ENCODE measurements at regions not wholly inside any gene's neighbourhood (a gene's known extent, or its start where the extent isn't known, plus 50 kb on each side); places are given as distances from the start of the nearest gene placed in this dataset.

DNA sequence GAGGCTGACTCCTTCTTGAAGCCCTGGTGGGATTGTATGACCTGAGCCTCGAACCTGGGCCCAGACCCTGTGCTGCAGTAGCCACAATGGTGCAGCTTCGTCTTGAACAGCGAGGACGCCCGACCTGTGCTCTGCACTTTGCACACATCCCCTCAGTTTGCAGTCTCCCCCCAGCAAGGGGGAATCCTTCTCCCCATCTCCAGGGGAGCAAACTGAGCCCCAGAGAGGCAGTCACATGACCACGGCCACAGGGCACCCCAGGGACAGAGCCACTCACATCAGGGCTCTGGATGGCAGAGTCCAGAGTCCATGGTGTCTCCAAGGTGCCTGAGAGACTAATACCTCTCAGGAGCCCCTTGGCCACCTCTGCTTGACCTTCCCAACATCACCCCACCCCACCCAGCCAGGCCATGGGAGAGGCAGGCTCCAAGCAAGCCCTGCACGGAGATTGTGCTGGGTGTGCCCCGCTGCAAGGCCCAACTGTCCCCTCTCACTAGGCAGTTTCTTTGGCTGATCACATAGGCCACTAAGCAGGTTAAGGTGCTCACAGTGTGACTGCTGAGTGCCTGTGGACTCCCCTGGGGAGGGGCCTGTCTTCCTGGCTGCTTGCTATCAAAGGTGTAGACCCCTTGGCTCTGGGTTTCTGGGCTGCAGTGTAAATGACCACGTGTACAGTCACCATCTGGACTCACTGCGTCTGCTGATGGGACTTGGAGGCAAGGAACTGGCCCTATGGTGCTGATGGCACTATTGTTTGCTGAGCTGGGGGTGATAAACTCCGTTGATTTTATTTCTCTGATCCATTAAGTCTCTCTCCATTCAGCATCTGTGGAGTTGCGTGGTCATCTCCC, 398.1 kb downstream of the MATN1 start:
- no peak for DNase-seq

DNA sequence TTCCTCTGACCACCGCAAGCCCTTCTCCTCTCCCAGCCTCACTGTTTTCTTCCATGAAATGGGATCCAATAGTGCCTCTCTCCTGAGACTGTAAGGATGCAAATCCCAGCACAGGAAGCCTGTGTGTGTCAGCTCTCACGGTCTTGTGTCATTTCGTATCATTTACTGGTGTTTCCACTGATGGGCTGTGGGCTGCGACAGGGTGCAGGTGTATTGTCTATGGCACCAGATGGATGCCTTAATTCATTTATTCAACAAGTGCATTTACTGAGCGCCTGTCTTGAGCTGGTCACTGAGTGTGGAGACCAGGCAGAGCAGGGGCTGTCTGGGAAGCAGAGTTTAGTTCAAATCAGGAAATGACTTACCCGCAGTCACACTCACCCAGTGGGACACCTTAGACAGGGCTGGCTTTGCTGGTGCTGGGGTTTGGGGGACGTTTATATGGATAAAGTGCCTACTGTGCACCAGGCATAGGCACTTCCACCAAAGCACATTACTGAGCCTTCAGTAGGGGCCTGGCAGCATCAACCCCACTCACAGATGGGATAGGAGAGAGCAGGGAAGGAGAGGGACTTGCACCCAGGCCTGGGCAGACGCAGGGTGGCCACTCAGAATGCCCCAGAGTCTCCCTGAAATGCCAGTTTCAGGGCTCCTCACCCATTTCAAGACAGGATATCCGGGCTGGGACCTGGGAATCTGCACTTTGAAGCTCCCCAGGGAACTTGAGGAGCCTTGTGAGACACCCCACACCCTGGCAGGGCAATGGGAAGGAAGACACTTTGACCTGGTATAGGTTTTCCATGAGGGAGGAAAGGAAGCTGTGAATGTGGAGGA, 398.9 kb downstream of the MATN1 start:
- DNase-seq: no peak

DNA sequence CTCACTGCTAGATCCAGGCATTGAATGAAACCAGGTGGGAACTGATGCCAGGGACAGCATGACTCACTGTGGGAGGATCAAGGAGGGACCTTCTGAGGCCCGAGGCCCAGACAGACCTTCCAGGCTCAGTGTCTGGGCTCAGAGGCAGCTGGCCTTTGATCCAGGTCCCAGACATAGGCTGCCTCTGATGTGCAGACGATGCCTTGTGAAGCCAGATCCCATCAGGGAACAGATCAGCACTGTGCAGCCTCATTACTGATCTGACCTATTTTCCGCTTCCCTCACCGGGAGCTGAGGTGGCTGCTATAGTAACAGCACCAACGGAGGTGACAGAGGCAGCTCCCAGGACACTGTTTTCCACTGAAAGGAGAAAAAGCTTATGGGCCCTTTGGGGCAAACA, 399.5 kb downstream of the MATN1 start:
- no peak for DNase-seq

DNA sequence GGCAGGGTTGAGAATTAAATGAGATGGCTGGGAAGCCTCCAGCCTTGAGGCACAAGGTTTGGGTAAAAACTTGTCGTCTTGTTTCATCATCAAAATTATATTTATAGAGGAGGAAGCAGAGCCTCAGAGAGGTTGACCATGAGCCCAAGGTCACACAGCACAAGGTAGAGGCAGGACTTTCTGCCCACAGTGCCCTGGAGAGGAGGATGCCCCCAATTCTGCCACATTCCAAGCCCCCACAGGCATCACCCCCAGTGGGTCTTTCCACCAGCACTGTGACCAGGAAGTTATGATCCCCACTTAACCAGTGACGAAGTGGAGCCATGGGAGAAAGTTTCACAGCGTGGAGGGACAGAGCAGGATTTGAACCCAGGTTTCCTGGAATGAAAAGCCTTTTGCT, 400.0 kb downstream of the MATN1 start:
- DNase-seq: no peak

DNA sequence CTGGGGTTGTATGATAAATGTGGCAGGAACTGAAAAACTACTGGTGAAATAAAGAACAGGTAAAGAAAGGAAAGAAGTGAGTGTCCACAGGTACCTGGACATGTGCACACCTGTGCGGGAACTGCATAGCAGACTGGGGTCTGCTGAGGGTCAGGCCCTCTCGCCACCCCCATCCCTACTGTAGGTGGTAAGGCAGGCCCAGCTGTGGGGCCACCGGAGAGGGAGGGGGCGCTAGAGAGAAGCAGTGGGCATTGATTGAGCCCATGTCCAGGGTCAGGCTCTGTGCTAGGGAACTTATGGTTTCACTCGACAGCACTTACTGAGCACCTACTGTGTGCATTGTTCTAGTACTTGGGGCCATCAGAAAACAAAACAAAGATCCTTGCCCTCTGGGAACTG, 400.5 kb downstream of the MATN1 start:
- no peak for DNase-seq

DNA sequence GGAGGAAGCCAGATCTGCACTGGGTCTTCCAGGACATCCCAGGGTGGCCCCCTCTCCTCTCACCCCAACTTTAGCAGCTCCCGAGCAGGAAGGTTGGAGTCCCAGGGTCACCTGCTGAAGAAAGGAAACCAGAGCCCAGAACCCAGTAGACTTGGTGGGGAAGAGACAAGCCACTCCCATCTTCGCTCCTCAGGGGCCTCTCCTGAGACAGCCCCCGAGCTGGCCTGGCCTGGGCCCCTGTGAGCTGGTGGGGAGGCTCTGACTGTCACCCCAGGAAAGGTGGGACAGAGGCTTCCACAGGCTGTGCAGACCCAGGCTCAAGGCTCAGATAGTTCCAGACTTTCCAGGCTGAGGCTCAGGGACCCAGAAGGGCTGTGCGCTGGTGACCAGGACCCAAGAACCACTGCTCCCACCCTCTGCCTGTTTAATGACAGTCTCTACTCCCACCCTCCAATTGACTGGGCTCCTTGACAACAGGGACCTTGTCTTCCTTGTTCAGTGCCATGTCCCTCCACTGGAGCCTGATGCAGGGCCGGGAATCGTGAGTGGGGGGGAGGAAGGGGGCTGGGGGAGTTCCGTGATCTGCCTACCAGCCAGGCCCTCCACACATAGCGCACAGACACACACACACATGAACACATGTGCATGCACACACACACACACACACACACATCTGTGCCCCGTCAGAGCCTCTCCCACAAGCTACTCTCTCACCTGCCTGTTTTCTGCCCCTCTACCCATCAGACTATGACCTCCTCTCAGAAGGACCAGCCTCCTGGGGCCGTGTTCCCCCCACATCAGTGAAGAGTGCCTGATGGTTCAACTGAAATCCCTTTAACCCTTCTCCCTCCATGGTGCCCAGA, 401.2 kb downstream of the MATN1 start:
- DNase-seq: no peak

DNA sequence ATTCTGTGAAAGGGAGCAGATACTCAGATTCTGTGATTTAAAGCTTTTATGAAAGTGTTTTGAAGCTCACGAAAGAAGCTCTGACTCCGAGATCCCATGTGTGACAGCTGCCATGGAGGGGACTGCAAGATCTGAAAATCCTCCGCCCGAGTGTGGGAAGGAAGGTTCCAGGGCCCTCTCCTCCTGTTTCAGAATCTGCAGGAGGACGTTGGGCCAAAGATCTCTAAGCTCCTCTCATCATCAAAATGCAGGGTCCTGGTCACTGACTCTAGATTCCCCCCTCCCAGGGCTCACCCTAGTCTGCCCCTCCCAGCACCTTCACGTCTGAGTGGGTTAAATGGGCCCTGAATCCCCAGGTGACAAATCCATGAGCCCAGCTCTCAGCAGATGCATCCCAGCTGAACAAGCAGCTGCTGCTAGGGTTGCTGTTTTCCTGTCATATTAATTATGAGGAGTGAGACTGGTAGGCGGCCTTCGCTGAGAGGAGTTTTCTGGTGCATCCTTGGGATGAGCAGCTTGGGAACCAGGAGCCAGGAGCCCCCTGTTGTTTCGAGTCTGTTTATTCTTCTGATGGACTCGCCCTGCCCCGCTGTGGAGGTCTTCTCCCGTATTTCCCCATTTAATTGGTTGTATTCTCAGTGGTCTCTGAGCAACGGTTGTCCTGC, 402.0 kb downstream of the MATN1 start:
- no peak for DNase-seq

DNA sequence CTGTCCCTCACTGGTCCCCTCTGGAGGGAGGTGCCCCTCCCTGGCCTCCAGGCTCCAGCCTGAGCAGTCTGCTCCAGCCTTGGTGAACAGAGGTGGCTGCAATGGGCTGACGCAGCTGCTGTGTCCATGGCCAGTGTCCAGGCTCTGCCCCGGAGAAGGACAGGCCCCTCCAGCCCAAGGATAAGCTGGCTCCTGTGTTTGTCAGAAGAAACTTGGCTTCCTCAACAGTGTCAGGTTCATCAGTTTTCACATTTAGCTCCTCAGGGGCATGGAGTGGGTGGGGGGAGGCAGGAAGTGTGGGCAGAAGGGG, 402.8 kb downstream of the MATN1 start:
- DNase-seq: no peak

DNA sequence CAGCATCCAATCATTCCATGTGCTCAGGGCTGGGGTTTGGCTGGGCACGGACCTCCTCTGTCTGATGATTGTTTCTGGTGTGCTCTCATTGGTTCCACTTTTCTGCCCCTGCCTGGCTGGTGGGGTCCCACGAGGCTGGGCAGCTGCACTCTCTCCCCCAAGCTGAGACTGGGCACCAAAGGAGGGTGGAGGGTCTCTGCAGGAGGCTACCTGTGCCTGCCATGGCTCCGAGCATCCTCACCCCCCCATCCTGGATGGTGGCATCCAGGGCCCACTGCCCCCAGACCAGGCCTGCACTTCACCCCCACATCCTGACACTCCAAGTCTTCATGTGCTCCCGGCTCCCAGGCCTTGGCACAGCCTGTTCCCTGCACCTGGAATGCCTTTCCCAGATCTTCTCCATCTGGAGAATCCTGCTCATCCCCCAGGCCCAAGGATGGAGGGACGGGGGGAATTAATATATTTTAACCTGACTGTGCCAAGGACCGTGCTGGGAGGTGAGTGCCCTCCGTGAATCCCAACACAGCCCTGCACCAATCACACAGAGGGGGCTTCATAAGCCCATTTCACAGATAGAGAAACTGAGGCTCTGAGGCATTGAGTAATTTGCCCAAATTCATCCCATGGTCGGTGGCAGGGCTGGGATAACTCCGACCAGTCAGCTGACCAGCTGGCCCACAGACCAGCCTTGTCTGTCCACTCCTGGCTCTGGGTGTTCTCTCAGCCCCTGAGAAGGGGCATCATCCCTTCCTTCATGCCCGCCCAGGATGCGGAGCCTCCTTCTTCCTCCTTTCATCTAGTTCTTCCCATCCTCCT, 403.4 kb downstream of the MATN1 start:
- DNase-seq: no peak

DNA sequence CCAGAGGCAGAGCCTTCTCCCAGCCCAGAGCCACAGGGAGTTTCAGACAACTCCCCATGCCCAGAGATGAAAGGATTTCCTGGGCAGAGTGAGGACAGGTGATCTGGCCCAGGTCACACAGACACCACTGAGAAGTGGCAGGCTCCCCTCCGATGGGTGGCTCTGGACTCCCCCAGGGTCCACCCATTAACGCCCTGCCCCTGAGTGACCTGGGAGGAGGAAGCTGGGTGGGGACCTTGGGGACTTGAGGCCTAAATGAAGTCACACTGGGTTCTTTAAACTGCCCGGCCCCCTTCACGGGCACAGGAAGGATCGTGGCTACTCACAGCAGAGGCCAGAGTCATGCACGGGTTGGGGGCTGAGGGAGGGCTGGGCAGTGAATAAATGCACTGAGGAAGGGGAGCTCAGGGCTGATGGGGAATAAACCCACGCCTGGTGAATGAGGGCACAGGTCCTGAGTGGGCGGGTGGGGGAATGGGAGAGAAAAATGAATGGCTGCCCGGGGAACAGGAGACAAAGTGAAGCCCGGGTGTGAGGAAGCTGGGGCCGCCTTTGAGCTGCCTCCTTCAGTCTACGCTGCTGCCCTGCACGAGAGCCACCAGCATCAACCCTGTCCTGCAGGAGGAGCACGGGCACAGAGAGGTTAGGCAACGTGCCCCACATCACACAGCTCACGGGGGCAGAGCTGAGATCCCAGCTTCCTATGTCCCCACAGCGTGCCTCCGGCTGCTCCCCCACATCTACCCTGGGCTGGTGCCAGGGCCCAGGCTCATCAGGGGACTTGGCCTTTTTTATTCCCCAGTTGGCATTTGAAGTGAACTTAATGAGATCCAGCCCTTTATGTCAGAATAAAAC, 404.3 kb downstream of the MATN1 start:
- DNase-seq: no peak

DNA sequence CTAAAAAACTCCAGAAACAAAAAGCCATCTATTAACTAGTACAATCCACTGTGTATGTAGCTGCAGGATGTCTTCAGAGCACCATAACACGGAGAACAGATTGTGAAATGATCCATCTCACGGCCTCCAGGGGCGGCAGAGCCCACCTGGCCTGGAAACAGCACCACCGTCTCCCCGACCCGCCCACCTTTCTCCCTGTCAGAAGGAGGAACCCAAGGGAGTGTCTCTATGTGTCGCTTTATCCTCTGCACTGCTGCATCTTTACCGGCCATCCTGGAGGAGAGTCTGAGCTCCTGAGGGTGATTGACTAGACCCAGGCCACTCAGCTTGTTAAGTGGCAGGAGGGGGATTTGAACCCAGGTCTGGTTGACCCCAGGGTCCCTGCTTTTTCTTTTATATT, 405.0 kb downstream of the MATN1 start:
- no peak for DNase-seq

DNA sequence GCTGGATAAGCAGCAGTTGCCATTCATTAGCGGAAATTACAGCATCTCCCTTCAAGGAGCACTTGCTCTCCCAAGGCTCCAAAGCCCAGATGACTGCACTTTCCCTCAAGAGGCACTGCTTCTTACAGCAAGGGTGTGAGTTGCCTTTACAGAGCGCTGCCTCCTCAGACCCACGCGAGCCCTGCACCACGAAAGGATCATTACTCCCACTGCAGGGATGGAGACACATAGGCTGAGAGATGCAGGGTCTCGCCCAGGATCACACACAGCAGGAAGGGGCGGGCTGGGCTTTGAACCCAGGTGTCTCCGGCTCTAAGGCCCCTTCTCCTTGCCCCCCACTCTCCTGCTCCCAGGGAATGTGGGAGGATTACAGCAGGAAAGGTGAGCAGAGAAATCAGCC, 405.5 kb downstream of the MATN1 start:
- no peak for DNase-seq

DNA sequence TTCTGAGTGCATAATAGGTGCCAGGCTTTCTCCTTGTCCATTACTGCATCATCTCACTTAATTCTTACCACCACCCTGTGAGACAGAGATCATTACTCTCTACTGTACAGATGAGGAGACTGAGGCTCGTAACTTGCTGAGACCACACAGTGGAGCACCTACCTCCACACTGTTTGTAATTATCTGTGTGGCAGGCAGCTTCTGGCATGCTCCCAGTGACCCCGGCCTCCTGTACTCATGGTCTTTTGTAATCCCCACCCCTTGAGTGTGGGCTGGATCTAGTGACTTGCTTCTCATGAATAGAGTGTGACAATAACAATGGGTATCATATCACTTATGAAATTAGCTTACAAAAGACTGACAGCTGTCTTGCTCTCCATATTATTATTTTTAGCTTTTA, 407.3 kb downstream of the MATN1 start:
- DNase-seq: no peak

DNA sequence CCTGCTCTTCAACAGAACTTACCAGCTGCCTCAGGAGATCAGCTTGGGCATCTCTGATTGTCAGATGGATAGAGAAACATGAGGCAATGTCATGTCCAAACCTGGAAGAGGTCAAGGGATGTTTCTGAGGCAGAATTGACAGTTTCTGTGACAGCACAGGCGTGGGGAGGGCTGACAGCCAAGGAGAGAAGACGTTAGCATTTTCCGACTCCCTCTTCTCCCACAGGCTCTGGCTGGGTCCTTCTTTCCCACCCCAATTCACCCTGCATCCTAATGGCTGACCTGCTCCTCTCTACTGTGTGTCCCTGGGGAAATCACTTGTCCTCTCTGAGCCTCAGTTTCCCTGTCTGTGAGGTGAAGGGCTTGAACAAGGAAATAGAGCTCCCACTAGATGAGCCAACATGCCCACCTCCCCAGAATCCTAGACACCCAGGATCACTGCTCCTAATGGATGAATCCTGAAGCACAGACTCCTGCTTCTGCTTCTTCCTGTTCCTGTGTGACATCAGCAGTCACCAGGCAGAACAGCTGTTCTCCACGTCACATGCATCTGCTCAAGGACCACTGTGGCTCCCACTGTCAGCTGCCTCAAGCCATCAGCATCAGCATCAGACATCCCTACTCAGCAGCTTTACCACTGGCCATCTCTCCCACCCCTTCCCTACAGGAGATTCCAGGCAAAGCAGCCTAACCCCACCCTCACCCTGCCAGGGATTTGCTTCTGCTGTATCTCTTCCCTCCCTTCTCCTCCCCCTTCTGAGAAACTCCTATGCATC, 408.0 kb downstream of the MATN1 start:
- DNase-seq: no peak

DNA sequence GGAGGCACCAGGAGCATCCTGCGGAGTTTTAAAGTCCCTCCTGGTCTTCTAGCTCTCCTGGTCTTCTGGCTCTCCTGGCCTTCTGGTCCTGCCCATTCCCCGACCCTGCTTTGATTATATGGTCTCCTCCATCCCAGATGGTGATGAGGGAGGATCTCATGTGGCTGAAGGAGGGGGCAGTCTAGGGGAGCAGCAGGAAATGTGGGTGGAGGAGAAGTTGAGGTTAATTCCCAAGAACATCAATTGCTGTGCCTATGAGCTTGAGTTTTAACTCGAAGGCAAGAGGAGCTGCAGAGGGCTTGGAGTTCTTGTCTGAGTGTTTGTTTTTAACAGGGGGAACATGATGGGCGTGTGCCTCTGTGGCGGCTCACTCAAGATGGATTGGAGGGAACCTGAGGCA, 408.8 kb downstream of the MATN1 start:
- no peak for DNase-seq

DNA sequence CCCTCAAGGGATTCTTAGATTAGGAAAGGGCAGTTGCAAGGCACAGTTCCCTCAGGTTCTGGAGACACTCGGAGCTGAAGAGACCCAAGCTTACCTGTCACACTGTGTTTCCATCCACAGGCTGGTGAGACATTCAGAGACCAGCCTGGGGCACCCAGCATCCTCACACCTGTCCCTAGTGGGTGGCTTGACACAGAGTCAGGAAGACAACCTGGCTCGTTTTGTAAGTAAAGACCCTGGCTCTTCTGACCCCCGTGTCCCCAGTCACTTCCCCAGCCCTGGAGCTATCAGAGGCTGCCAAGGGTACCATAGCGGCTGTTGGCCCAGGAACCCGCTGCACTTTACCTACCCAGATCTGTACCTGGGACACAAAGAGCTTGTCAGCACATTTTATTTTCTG, 409.8 kb downstream of the MATN1 start:
- DNase-seq: no peak

DNA sequence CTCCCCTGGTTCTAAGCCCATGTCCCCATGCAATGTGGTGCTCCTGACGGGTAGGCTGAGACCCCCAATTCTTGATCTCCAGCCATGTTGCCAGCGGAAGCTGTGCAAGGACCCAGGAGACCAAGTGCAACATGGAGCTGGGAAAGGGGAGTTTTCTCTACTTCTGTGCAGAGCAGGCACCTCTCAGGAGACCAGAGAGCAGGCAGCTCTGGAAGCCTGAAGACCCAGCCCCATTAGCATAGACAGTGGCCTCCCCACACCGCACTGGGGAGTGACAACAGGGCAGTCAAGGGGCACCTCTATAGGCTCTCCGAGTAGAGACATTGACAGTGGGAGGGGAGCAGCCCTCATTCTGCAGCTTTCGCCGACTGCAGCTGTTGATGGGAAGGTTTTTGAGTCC, 410.2 kb downstream of the MATN1 start:
- no peak for DNase-seq

DNA sequence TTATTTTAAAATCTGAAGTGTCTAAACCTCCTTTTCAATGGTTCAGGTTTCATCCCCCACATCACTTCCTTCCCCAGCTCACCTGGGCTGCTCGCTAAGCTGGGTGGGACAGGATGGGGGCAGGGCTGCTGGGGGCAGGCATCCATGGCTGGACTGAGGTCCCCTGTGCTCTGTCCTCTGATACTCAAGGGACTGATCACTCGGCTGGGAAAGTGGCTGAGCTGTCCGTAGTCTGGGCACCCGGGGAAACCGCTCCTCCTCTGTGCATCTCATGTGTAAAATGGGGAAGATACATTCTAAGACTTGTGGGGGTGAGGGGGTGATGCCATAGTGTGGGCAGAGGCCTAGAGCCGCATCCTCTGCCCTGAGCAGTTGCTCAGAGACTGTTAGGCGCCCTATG, 411.2 kb downstream of the MATN1 start:
- DNase-seq: no peak

DNA sequence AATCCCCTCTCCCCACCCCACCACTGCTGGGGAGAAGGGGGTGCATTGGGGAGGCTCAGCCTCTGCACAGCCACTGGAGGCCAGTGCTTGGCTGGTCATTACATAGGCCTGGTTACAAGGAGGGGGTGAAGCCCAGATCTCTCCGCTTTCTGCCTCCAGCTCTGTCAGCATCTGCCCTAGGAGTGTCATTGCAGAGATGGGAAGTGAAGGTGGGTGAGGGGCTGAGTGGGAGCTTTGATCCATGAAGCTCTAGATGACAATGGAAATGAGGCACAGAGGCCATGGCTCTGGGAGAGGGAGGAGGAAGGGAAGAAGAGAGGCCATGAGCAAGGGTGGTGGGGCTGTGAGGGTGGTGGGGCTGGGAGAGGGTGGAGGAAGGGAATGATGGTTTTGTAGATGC, 411.6 kb downstream of the MATN1 start:
- DNase-seq: no peak

Data from NCI-H524 treated with DMSO at 0.1 percent for 48 hours (cell line).